Stomach (tissue), 8 donors: ENCODE measurements at regions not wholly inside any gene's neighbourhood (a gene's known extent, or its start where the extent isn't known, plus 50 kb on each side); places are given as distances from the start of the nearest gene placed in this dataset.

Experiments
- DNase-seq, 2 donors: peaks; one replicate each; pipeline versions ENCODE4 v3.0.0 to v3.0.0-alpha.2; 2013 to 2019
- H3K27ac ChIP-seq, 5 donors: fragments of 200-600 bp in 4 of 5; sonication (generic) in 4 of 5; one replicate each; pipeline ENCODE4 v1.5.1; 2013 to 2019; ENCODE audit warnings: mild to moderate bottlenecking in 1 of 5, moderate library complexity in 1 of 5
- H3K27me3 ChIP-seq, 3 donors: fragments of 200-600 bp; sonication (generic); one replicate each; pipeline ENCODE4 v1.5.1; 2017 to 2019; ENCODE audit warnings: mixed run types in 1 of 3
- H3K36me3 ChIP-seq, 4 donors: fragments of 200-600 bp; sonication (generic); 1 replicate in 3 of 4; 2 replicates in 1 of 4; pipeline ENCODE4 v1.5.1; 2016 to 2019
- H3K4me1 ChIP-seq, 4 donors: fragments of 200-600 bp; sonication (generic); one replicate each; pipeline ENCODE4 v1.5.1; 2016 to 2019
- H3K4me3 ChIP-seq, 4 donors: fragments of 200-600 bp; sonication (generic) in 3 of 4; one replicate each; pipeline ENCODE4 v1.5.1; 2016 to 2019; ENCODE audit warnings: mild to moderate bottlenecking in 1 of 4
- H3K9me3 ChIP-seq, 4 donors: fragments of 200-600 bp; sonication (generic); one replicate each; pipeline ENCODE4 v1.5.1; 2016 to 2019
- EP300 ChIP-seq: sonication (generic); formaldehyde crosslinking; IDR thresholded peaks from one replicate; pipeline ENCODE4 v1.6.1; 2017; ENCODE audit warnings: antibody characterized with exemption
- POLR2A ChIP-seq, 4 donors: fragments of 450-650 bp; IDR thresholded peaks; one replicate each; pipeline ENCODE4 v1.6.1; 2016; ENCODE audit warnings: antibody characterized with exemption in 4 of 4, control low read depth in 2 of 4, mild to moderate bottlenecking in 1 of 4, moderate library complexity in 1 of 4
- POLR2AphosphoS5 ChIP-seq, 3 donors: sonication (generic); formaldehyde crosslinking; IDR thresholded peaks; one replicate each; pipeline ENCODE4 v1.6.1; 2016; ENCODE audit warnings: antibody characterized with exemption in 3 of 3
- whole genome bisulfite sequencing, 5 donors: extraction: QIAGEN DNeasy Blood & Tissue Kit in 3 of 5; methylation state at CpG; one replicate each; pipeline versions ENCODE4 v1.1.5 to v1.1.7; 2013 to 2018; 5-methylcytosine and 5-hydroxymethylcytosine counted together
- intact Hi-C: fragments of 100-400 bp; cut with DNase I; formaldehyde crosslinking; loops from one replicate; pipeline ENCODE4 v1.15.1; 2023; ENCODE audit warnings: low total_unique reads
- TF ChIP-seq, protein P1 (sequence below), 7 experiments: fragments of 450-650 bp in 4 of 7; fragments of 200-600 bp in 3 of 7; sonication (generic) in 3 of 7; IDR thresholded peaks; one replicate each; pipeline ENCODE4 v1.5.1; 2016 to 2019; ENCODE audit warnings: antibody characterized with exemption in 7 of 7, control low read depth in 2 of 7, mild to moderate bottlenecking in 1 of 7
- donor health status: healthy with polysubstance abuse.
- donor health status: Bipolar disorder and iron deficiency.
- donor health status: healthy.

GRCh38 chr3:170778240-170779217 is 91.5 kb downstream of the RPL22L1 start:
- Histone ChIP-seq H3K4me3 (no peak overlapping the region), H3K9me3 (no peaks in the 10 kb centered on the region), H3K4me1 (no peaks in the 10 kb centered on the region), H3K27ac (no peak overlapping the region), H3K36me3 (no peaks in the 10 kb centered on the region), H3K27me3 (no peaks in the 10 kb centered on the region)
- WGBS, 5 donors, result 77 to 87% (median 80%) methylated on average over 6 of the region's 6 CpGs
- DNase-seq, result no peak
- intact Hi-C loops, result no loop called here
- no peak for TF ChIP-seq POLR2A (IDR thresholded peaks at IDR 0.05)
- TF ChIP-seq, protein P1, sequence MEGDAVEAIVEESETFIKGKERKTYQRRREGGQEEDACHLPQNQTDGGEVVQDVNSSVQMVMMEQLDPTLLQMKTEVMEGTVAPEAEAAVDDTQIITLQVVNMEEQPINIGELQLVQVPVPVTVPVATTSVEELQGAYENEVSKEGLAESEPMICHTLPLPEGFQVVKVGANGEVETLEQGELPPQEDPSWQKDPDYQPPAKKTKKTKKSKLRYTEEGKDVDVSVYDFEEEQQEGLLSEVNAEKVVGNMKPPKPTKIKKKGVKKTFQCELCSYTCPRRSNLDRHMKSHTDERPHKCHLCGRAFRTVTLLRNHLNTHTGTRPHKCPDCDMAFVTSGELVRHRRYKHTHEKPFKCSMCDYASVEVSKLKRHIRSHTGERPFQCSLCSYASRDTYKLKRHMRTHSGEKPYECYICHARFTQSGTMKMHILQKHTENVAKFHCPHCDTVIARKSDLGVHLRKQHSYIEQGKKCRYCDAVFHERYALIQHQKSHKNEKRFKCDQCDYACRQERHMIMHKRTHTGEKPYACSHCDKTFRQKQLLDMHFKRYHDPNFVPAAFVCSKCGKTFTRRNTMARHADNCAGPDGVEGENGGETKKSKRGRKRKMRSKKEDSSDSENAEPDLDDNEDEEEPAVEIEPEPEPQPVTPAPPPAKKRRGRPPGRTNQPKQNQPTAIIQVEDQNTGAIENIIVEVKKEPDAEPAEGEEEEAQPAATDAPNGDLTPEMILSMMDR (IDR thresholded peaks at IDR 0.05), result no peak
- no peak for TF ChIP-seq POLR2AphosphoS5 (IDR thresholded peaks at IDR 0.05)
- no peak for TF ChIP-seq EP300

DNA sequence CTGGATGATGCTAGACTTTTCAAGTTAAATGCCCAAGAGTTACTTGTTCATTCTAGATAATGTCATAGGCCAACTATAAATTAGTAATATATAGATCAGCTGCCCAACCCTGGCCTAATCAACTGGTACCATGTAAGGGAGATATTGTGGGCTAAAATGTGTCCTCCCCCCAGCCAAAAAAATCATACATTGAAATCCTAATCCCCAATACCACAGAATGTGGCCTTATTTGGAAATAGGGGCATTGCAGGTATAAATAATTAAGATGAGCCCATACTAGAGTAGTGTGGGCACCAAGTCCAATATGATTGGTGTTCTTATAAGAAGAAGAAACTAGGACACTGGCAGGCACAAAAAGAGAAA is 92.5 kb downstream of the RPL22L1 start:
- intact Hi-C loops, result no loop called here

DNA sequence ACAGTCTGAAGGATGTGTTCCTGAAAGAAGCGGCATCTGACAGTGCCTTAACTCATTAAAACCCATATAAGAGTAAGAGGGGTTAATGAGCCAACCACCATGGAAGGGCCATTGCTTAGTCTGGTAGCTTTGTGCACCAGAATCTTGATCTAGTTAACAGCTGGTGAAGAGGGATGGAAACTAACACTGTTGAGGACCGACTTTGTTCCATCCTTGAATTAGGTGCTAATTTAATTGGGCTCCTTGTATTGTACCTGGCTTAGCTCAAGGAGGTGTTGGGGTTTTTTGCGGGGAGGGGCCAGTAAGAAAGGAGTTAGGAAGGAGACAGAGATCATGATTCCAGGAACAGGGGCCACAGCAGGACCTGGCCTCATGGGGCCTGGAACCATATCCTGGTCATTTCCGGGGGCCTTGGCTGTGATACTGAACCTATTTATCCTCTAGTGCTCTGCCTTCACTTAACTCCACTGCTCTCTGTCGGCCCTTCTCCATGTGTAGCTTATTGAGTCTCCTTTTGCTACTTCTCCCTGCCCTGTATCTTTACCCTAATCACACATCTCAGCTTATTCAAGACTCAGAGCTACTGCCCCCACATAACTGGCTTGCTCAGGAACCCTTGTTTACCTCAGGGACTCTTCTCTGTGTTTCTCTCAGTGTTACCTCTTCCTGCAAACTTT is 93.0 kb downstream of the RPL22L1 start:
- intact Hi-C loops, result no loop called here
- Histone ChIP-seq H3K4me1 (no peaks in the 10 kb centered on the region), H3K27ac (no peak overlapping the region), H3K9me3 (no peaks in the 10 kb centered on the region), H3K36me3 (no peaks in the 10 kb centered on the region), H3K27me3 (no peaks in the 10 kb centered on the region), H3K4me3 (no peak overlapping the region)
- TF ChIP-seq POLR2AphosphoS5 (IDR thresholded peaks at IDR 0.05) (no peak), EP300 (no peak), POLR2A (IDR thresholded peaks at IDR 0.05) (no peak)
- TF ChIP-seq, protein P1 (IDR thresholded peaks at IDR 0.05), result no peak
- DNase-seq, result no peak
- 73 to 91% (median 83%) methylated on average over 5 of the region's 5 CpGs for WGBS, 5 donors

More for the DNA sequence above, 92.5 kb downstream of the RPL22L1 start:
- DNase-seq, result no peak
- H3K27ac ChIP-seq, result no peak overlapping the region
- no peak overlapping the region for H3K4me3 ChIP-seq
- no peaks in the 10 kb centered on the region for H3K9me3 ChIP-seq
- no peaks in the 10 kb centered on the region for H3K4me1 ChIP-seq
- TF ChIP-seq EP300 (no peak), POLR2AphosphoS5 (IDR thresholded peaks at IDR 0.05) (no peak), POLR2A (IDR thresholded peaks at IDR 0.05) (no peak)
- TF ChIP-seq, protein P1 (IDR thresholded peaks at IDR 0.05), result no peak
- no peaks in the 10 kb centered on the region for H3K36me3 ChIP-seq
- no peaks in the 10 kb centered on the region for H3K27me3 ChIP-seq

DNA sequence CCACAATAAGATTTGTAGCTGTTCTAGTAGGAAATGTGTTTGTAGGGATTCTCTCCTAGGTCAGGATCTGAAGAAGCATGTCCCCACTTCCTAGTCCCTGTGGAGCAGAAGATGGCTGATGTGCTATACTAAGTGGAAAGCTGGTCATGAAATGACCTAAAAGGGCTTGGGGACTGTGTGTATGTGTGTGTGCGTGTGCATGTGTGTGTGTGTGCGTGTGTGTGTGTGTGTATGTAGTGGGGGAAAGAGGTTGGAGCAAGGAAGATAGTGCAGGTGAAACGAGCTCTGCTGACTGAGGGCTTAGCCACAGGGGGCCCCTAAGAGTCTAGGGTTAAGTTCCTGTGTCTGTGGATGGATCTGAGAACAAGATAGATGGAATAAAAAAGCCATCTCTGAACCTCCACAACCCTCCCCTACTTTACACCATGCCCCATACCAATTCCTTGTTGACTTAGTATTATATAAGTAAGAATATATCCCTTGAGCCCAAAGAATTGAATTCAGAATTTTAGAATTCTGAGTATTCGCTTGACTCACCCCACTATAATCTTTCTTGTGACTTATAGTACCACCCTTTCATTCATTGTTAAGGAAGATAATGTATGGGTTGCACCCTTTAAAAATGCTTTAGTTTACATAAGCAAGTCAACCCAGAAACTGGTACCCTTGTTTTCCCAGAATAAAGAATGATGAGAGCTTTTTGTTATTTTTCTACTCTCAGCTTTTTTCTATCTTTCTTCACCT is 96.1 kb downstream of the RPL22L1 start:
- 73 to 85% (median 81%) methylated on average over 4 of the region's 4 CpGs for WGBS, 5 donors
- no peak overlapping the region for H3K27ac ChIP-seq
- no peak for DNase-seq
- H3K4me1 ChIP-seq, result no peaks in the 10 kb centered on the region
- no peaks in the 10 kb centered on the region for H3K9me3 ChIP-seq
- TF ChIP-seq, protein P1 (IDR thresholded peaks at IDR 0.05), result no peak
- TF ChIP-seq EP300, result no peak
- intact Hi-C loops, result no loop called here
- no peaks in the 10 kb centered on the region for H3K36me3 ChIP-seq
- H3K4me3 ChIP-seq, result no peak overlapping the region
- no peaks in the 10 kb centered on the region for H3K27me3 ChIP-seq
